ENCODE measurements at regions not wholly inside any gene's neighbourhood (a gene's known extent, or its start where the extent isn't known, plus 50 kb on each side); places are given as distances from the start of the nearest gene placed in this dataset.
"Not testable (repeated sequence)": the region's sequence is repeated elsewhere in the genome, so short reads cannot be mapped to it uniquely, and the experiment has no call there.

DNA sequence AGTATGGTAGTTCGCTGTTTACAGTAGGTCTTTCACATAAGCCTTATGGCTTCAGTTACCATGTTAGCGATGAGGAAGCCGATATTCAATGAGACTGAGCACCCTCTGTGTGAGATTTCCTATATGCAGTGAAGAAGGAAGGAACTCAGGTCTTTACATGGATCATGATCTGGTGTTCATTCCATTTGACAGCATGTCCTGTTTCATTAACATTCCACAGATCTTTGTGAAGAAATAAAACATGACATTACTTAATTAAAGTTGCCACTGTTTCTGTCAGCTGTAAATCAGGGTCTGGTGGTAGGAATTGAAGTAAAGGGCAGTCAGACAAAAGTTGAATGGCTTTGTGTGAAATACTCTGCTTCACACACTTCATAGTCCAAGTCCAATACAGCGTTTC is 768.6 kb downstream of the ZPLD1 start:
- no peak for DNase-seq

GRCh38 chr3:103210583-103210982 is 775.8 kb downstream of the ZPLD1 start:
- no peak for DNase-seq

GRCh38 chr3:103218146-103218545 is 783.3 kb downstream of the ZPLD1 start:
- DNase-seq, result no peak

DNA sequence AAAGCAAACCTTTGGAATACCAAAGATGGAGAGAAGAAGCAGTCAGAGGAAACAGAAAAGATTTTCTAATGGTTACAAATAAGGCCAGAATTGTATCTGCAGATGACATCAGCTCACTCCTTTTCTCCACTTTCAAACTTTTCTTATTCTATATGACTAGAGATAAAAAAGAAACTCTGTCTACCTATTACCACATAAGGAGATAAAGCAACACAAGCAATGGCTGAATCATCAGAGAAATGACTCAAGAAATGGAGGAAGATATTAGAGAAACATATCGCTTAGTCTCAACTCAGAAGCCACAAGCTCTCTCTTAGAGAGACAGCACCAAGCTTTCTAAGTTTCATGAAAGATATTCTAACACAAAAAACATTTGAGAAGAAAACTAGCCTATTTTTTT is 784.0 kb downstream of the ZPLD1 start:
- DNase-seq, result no peak

- DNase-seq, result no peak
Observed at GRCh38 chr3:103227651-103228050, 792.8 kb downstream of the ZPLD1 start.

DNA sequence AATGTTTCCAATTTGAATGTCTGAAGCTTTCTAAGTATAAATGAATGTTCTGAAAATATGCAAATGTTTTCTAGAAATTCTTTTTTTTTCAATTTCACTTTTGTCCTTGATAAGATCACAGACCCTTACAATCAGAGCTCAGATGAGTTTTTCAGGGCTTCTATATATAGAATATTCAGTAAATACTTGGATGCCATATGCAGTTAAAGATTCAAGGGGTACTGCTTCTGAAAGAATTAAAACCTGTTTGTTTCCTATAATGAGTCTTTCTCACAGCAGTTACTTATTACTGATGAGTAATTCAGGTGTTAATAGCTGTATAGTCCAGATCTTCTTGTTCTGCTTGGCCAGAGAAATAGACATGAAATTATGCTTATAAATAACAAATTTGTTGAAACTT is 812.6 kb downstream of the ZPLD1 start:
- no peak for DNase-seq

DNA sequence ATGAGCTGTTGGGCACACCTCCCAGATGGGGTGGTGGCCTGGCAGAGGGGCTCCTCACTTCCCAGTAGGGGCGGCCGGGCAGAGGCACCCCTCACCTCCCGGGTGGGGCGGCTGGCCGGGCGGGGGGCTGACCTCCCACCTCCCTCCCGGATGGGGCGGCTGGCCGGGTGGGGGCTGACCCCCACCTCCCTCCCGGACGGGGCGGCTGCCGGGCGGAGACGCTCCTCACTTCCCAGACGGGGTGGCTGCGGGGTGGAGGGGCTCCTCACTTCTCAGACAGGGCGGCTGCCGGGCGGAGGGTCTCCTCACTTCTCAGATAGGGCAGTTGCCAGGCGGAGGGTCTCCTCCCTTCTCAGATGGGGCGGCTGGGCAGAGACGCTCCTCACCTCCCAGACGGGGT is 820.0 kb downstream of the ZPLD1 start:
- not testable (repeated sequence) for DNase-seq

- no peak for DNase-seq
Observed at GRCh38 chr3:103269287-103269686, 834.5 kb downstream of the ZPLD1 start.

- no peak for DNase-seq
Observed at GRCh38 chr3:103271575-103271974, 836.8 kb downstream of the ZPLD1 start.

DNA sequence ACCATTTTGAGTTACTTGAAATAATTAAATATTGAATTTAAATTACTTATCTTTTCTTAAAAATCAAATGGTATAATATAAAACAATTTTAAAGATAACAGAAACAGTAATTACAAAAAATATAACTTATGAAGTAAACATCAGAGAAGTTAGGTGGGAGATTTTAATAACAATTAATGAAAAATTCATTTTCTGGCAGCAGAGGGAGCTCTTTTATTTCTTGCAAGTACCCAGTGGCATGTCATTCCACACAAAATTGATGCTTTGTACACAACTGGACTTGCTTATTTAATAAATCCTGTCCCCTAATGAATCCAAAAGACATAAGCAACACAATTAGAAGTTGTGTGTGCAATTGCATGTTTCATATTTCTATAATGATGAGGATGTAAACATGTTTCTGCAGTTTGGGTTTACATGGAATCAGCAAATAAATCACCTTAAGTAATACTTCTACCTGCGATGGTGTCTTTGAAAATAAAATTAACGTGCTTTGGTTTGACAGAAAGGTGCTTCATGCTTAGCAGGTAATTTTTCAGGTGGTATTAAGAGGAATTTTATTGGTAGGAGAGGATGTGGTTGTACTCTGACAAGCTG is 861.3 kb downstream of the ZPLD1 start:
- no peak for DNase-seq

DNA sequence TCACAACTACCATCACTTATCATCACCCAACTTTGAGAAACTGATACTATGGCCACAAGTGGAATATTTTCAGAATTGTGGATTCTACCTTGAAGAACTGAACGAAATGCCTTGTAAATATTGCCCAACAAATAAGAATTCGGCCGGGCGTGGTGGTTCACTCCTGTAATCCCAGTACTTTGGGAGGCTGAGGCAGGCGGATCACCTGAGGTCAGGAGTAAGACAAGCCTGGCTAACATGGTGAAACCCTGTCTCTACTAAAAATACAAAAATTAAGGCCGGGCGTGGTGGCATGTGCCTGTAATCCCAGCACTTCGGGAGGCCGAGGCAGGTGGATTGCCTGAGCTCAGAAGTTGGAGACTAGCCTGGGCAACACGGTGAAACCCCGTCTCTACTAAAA is 862.7 kb downstream of the ZPLD1 start:
- not testable (repeated sequence) for DNase-seq

- no peak for DNase-seq
Observed at GRCh38 chr3:103306104-103306503, 871.3 kb downstream of the ZPLD1 start.

GRCh38 chr3:103308921-103309320 is 874.1 kb downstream of the ZPLD1 start:
- DNase-seq, result no peak

- no peak for DNase-seq
Observed at GRCh38 chr3:103319912-103320311, 885.1 kb downstream of the ZPLD1 start.

DNA sequence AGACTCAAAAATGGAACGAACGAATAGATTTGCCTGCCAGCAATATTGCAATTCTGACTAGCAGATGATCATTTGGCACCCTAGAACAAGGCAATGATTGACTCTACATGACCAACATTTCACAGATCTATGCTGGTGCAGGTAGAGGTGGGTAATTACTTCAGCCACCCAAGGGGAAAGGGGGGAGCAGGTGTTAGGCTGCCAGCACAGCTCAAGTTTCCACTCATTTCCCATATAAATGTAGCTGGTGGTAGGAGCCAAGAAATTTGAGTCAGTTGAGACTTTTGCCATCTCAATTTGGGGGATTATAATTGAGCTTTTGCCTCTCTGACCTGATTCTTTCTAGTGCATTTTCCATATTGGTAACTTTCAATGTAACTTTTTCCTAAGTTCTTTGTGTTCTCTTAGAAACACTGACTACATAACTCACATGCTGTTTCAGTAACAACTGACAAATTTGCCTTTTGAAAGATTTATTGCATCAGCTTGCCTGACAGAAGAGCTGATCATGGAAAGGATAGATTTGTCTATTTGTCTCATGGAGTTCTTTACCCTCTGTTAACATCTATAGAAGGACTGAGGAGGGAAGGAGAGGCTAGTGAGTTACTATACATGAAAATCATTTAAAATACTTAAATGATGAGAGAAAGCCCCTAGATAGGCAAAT is 902.5 kb downstream of the ZPLD1 start:
- no peak for DNase-seq

- DNase-seq, result no peak
Observed at GRCh38 chr3:103341078-103341606, 906.3 kb downstream of the ZPLD1 start.

DNA sequence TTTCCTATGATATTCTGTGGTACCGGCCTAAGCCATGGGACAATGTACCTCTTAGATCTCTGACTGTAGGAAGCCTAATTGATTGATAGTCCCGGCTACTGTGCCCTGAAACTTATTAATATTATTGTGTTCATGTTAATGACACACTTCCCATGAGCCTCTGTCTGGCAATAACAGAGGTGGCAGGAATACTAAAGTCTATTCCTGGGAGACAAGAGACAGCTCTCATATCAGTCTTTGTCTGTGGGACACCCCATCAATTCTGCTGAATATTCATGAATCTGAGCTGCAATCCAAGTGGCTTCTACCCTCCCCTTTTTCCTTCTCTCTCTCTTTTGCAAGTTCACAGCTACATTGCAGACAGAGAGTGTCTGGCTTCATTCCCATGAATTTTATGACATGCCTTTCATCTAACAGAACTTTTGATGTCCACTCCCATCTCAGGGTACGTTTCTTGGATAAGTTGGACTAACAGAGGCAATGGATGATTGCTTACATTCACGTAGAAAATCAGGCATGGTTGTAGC is 907.5 kb downstream of the ZPLD1 start:
- no peak for DNase-seq

- no peak for DNase-seq
Observed at GRCh38 chr3:103349760-103350159, 914.9 kb downstream of the ZPLD1 start.

GRCh38 chr3:103365467-103365866 is 930.7 kb downstream of the ZPLD1 start:
- DNase-seq, result no peak

- DNase-seq, result no peak
Observed at GRCh38 chr3:103367481-103367880, 932.7 kb downstream of the ZPLD1 start.

DNA sequence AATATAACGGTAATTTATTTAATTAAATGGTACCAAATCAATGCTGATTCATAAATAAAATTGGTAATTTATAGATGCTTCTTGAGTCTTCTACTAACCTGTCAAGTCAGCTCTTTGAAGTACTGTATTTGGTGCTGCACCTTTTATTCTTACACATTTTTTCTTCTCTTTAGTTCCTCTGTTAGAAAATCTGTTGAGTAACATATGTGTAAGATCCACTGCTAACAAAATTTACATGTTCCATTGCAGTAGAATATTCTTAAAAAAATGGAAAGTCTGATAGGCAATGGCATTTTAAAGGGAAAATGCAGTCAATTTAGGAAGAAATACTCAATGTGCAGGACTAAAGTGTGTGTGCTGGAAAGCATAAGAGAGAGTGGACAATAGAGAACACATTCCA is 936.6 kb downstream of the ZPLD1 start:
- no peak for DNase-seq

- no peak for DNase-seq
Observed at GRCh38 chr3:103372031-103372430, 937.2 kb downstream of the ZPLD1 start.

DNA sequence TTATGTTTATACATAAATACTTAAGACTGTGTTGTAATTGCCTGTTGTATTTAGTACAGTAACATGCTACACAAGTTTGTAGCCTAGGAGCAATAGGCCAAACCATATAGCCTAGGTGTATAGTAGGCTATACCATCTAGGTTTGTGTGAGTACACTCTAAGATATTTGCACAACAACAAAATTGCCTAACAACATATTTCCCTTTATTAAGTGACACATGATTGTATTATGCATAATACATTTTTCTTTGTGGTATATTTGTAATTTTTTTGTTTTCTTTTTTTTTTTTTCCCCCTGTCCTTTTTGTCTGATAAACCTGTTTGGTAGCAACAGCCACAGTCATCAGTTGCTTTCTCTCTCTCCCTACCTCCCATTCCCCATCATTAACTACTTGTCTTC is 945.6 kb downstream of the ZPLD1 start:
- no peak for DNase-seq

DNA sequence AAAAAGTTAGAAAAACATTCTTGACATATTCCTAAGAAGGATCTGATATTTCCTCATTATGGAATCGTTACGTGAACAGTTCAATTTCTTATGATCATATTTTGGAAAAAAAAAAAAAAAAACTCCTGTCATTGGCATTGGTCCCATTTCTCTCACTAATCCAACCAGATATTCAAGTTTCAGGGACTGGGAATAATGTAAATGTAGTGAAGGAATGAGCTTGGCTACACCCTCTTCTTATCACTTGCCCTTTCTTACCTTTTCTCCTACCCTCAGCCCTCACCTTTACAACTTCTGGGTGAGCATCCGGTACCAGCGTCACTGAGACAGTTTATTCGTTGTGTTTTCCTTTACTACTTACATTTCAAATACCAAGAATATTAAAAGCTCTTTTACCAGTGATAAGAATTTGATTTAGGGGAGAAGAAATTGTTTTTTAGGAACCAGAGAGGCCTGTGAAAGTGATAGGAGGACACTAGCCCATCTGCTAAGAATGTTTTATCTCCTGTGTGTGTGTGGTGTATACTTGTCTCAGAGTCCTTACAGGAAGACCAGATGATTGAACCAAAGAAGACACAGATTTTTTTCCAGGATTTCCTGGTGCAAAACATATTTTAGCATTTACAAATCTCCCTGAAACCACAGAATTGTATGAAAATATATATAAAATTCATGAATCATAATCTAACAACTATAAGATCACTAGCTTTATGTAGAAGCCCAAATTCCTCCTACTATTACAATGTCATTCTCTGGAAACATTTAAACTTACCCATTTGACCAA is 946.7 kb downstream of the ZPLD1 start:
- no peak for DNase-seq
